ENCODE measurements at regions not wholly inside any gene's neighbourhood (a gene's known extent, or its start where the extent isn't known, plus 50 kb on each side); places are given as distances from the start of the nearest gene placed in this dataset.
"Not testable (repeated sequence)": the region's sequence is repeated elsewhere in the genome, so short reads cannot be mapped to it uniquely, and the experiment has no call there.

DNA sequence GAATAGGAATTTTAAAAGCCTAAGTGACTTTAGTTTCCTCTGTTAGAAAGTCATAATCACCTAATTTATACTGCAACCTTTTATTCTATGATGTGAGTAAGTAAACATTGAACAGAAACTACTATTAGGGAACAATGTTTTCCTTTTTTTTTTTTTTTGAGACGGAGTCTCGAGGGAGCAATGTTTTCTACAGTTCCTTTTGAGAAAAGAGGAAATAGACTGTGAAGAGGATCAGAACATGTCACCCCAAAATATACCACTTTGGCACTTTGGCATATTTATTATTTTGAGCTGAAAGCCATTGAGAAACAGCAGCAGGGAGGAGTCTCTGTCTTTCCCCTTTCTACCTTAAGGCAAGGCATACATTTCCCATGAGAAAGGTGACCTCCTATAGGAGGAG is 162.7 kb upstream of the CNOT2 start:
- peaks cover 2% of the 10 kb centered on the region for H3K27me3 Mint-ChIP-seq (ENCODE audit: unreplicated experiment)
- no peak for TF ChIP-seq CTCF (IDR thresholded peaks at IDR 0.05; ENCODE audit: partially characterized antibody, unreplicated experiment)
- no peaks in the 10 kb centered on the region for H3K9me3 Mint-ChIP-seq (ENCODE audit: unreplicated experiment)
- no peak overlapping the region for H3K4me3 Mint-ChIP-seq (ENCODE audit: unreplicated experiment)
- H3K36me3 Mint-ChIP-seq (ENCODE audit: unreplicated experiment): peaks cover 6% of the 10 kb centered on the region
- no peak for DNase-seq
- H3K4me1 Mint-ChIP-seq (ENCODE audit: low read depth, unreplicated experiment): no peaks in the 10 kb centered on the region
- no peak overlapping the region for H3K27ac Mint-ChIP-seq (ENCODE audit: unreplicated experiment)

- Mint-ChIP-seq H3K27me3 (ENCODE audit: unreplicated experiment) (peaks cover 7% of the 10 kb centered on the region), H3K9me3 (ENCODE audit: unreplicated experiment) (peaks cover 4% of the 10 kb centered on the region), H3K27ac (ENCODE audit: unreplicated experiment) (no peak overlapping the region), H3K4me3 (ENCODE audit: unreplicated experiment) (no peak overlapping the region), H3K4me1 (ENCODE audit: low read depth, unreplicated experiment) (no peaks in the 10 kb centered on the region), H3K36me3 (ENCODE audit: unreplicated experiment) (peaks cover 14% of the 10 kb centered on the region)
- no peak for DNase-seq
- TF ChIP-seq CTCF (IDR thresholded peaks at IDR 0.05; ENCODE audit: partially characterized antibody, unreplicated experiment): no peak
These were observed 160.1 kb upstream of the CNOT2 start for GRCh38 chr12:70082997-70083676.

- Mint-ChIP-seq H3K27me3 (ENCODE audit: unreplicated experiment) (peaks cover 7% of the 10 kb centered on the region), H3K27ac (ENCODE audit: unreplicated experiment) (no peak overlapping the region), H3K36me3 (ENCODE audit: unreplicated experiment) (peaks cover 14% of the 10 kb centered on the region), H3K9me3 (ENCODE audit: unreplicated experiment) (peaks cover 5% of the 10 kb centered on the region), H3K4me3 (ENCODE audit: unreplicated experiment) (no peak overlapping the region), H3K4me1 (ENCODE audit: low read depth, unreplicated experiment) (no peaks in the 10 kb centered on the region)
- no peak for TF ChIP-seq CTCF (IDR thresholded peaks at IDR 0.05; ENCODE audit: partially characterized antibody, unreplicated experiment)
- DNase-seq: no peak
These were observed 159.6 kb upstream of the CNOT2 start for GRCh38 chr12:70083677-70084020.

- not testable (repeated sequence) for H3K9me3 Mint-ChIP-seq (ENCODE audit: unreplicated experiment); DNase-seq; H3K27ac Mint-ChIP-seq (ENCODE audit: unreplicated experiment); H3K27me3 Mint-ChIP-seq (ENCODE audit: unreplicated experiment); H3K4me3 Mint-ChIP-seq (ENCODE audit: unreplicated experiment); H3K4me1 Mint-ChIP-seq (ENCODE audit: low read depth, unreplicated experiment)
- H3K36me3 Mint-ChIP-seq (ENCODE audit: unreplicated experiment): peaks cover 14% of the 10 kb centered on the region
These were observed 156.9 kb upstream of the CNOT2 start for GRCh38 chr12:70086372-70086771.

DNA sequence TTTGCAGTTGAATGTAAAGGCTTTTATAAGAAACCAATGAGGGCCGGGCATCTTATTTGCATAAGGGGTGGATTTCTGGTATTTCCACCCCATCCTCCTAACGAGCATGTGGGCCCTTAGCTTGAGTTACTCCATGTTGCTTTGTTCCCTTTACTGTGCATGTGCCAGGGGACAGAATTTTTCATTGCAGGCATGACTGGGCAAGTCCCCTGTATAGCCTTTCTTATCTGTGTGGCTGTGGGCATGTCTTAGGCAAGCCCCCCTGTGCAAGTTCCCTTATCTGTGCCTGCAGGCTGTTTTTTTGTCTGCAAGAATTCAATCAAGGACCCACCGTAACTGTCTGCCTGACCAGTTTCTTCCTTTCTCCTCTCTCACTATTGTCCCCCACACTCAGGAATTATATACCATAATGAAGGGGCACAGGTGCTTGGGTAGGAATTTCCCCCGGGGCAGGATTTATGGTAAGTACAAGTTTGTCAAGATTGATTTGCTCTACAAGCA is 152.2 kb upstream of the CNOT2 start:
- no peak overlapping the region for H3K4me3 Mint-ChIP-seq (ENCODE audit: unreplicated experiment)
- H3K4me1 Mint-ChIP-seq (ENCODE audit: low read depth, unreplicated experiment): no peaks in the 10 kb centered on the region
- H3K27ac Mint-ChIP-seq (ENCODE audit: unreplicated experiment): no peak overlapping the region
- H3K9me3 Mint-ChIP-seq (ENCODE audit: unreplicated experiment): peaks cover 9% of the 10 kb centered on the region
- no peak for TF ChIP-seq CTCF (IDR thresholded peaks at IDR 0.05; ENCODE audit: partially characterized antibody, unreplicated experiment)
- no peak for DNase-seq
- H3K27me3 Mint-ChIP-seq (ENCODE audit: unreplicated experiment): peaks cover 5% of the 10 kb centered on the region
- peaks cover 8% of the 10 kb centered on the region for H3K36me3 Mint-ChIP-seq (ENCODE audit: unreplicated experiment)

All from glutamatergic neuron (in vitro differentiated cells).